HT1080 (cell line): ENCODE measurements at regions not wholly inside any gene's neighbourhood (a gene's known extent, or its start where the extent isn't known, plus 50 kb on each side); places are given as distances from the start of the nearest gene placed in this dataset.

Experiments used
- DNase-seq: peaks from one replicate; pipeline ENCODE4 v3.0.0-alpha.2; 2015; ENCODE audit warnings: low read depth

GRCh38 chr18:21996351-21996826, 173.0 kb upstream of the GATA6 start:
- DNase-seq: no peak

- peak; percentile 51 for DNase-seq
These were observed 171.9 kb upstream of the GATA6 start for GRCh38 chr18:21997207-21998143.

- DNase-seq: no peak
These were observed 170.9 kb upstream of the GATA6 start for GRCh38 chr18:21998486-21998885.

GRCh38 chr18:22001912-22002487, 167.4 kb upstream of the GATA6 start:
- DNase-seq: no peak

- DNase-seq: no peak
These were observed 164.1 kb upstream of the GATA6 start for GRCh38 chr18:22005191-22005841.

GRCh38 chr18:22006458-22006857, 162.9 kb upstream of the GATA6 start:
- DNase-seq: no peak

GRCh38 chr18:22009242-22009641, 160.1 kb upstream of the GATA6 start:
- DNase-seq: no peak

- no peak for DNase-seq
These were observed 155.4 kb upstream of the GATA6 start for GRCh38 chr18:22013993-22014392.

GRCh38 chr18:22015156-22015555, 154.2 kb upstream of the GATA6 start:
- DNase-seq: peak; percentile 68

- no peak for DNase-seq
These were observed 151.0 kb upstream of the GATA6 start for GRCh38 chr18:22018366-22018765.

GRCh38 chr18:22019193-22019592, 150.2 kb upstream of the GATA6 start:
- no peak for DNase-seq

- DNase-seq: no peak
These were observed 149.1 kb upstream of the GATA6 start for GRCh38 chr18:22020127-22020866.

GRCh38 chr18:22020867-22021370, 148.5 kb upstream of the GATA6 start:
- no peak for DNase-seq

- no peak for DNase-seq
These were observed 147.7 kb upstream of the GATA6 start for GRCh38 chr18:22021701-22022100.

- DNase-seq: no peak
These were observed 144.5 kb upstream of the GATA6 start for GRCh38 chr18:22024924-22025323.

- DNase-seq: no peak
These were observed 143.0 kb upstream of the GATA6 start for GRCh38 chr18:22026362-22026761.

- no peak for DNase-seq
These were observed 142.5 kb upstream of the GATA6 start for GRCh38 chr18:22026889-22027288.

- no peak for DNase-seq
These were observed 137.8 kb upstream of the GATA6 start for GRCh38 chr18:22031611-22032010.

- DNase-seq: peak; percentile 98
These were observed 136.9 kb upstream of the GATA6 start for GRCh38 chr18:22032392-22032961.

- no peak for DNase-seq
These were observed 136.3 kb upstream of the GATA6 start for GRCh38 chr18:22033085-22033484.

- DNase-seq: no peak
These were observed 135.1 kb upstream of the GATA6 start for GRCh38 chr18:22034276-22034675.
